ENCODE measurements at regions not wholly inside any gene's neighbourhood (a gene's known extent, or its start where the extent isn't known, plus 50 kb on each side); places are given as distances from the start of the nearest gene placed in this dataset.

GRCh38 chr10:55446441-55447002 lies 645.5 kb upstream of the PCDH15 start:
- Histone ChIP-seq H3K4me2 (ENCODE audit: low read length) (no peak overlapping the region), H3K79me2 (ENCODE audit: control insufficient read depth, low read length) (no peaks in the 10 kb centered on the region), H3K4me3 (ENCODE audit: low read length) (no peak overlapping the region), H3K36me3 (ENCODE audit: control insufficient read depth, low read length) (no peaks in the 10 kb centered on the region), H3K9me3 (ENCODE audit: control insufficient read depth, insufficient read depth, low read length) (no peaks in the 10 kb centered on the region), H3K27me3 (ENCODE audit: control insufficient read depth, low read length) (no peaks in the 10 kb centered on the region), H3K4me1 (ENCODE audit: control insufficient read depth, low read length) (no peaks in the 10 kb centered on the region), H3F3A (ENCODE audit: control insufficient read depth, insufficient read depth) (no peaks in the 10 kb centered on the region), H3K27ac (ENCODE audit: low read depth, low read length) (no peak overlapping the region), H4K20me1 (ENCODE audit: control insufficient read depth, insufficient read depth, low read depth, low read length) (no peaks in the 10 kb centered on the region), H3K9me2 (replicated peaks; ENCODE audit: control insufficient read depth, low read length) (no peaks in the 10 kb centered on the region)
- TF ChIP-seq EZH2phosphoT487 (IDR thresholded peaks at IDR 0.05; ENCODE audit: borderline replicate concordance, low read length) (no peak), CTCF (IDR thresholded peaks at IDR 0.05; ENCODE audit: low read depth, low read length, poor library complexity, severe bottlenecking) (no peak)

GRCh38 chr10:55441777-55442176 lies 640.7 kb upstream of the PCDH15 start:
- no peaks in the 10 kb centered on the region for H3K36me3 ChIP-seq (ENCODE audit: control insufficient read depth, low read length)
- no peak overlapping the region for H3K4me3 ChIP-seq (ENCODE audit: low read length)
- no peaks in the 10 kb centered on the region for H3K79me2 ChIP-seq (ENCODE audit: control insufficient read depth, low read length)
- no peaks in the 10 kb centered on the region for H4K20me1 ChIP-seq (ENCODE audit: control insufficient read depth, insufficient read depth, low read depth, low read length)
- no peak overlapping the region for H3K4me2 ChIP-seq (ENCODE audit: low read length)
- TF ChIP-seq CTCF (IDR thresholded peaks at IDR 0.05; ENCODE audit: low read depth, low read length, poor library complexity, severe bottlenecking), result no peak
- TF ChIP-seq EZH2phosphoT487 (IDR thresholded peaks at IDR 0.05; ENCODE audit: borderline replicate concordance, low read length), result no peak
- no peaks in the 10 kb centered on the region for H3K9me3 ChIP-seq (ENCODE audit: control insufficient read depth, insufficient read depth, low read length)
- no peaks in the 10 kb centered on the region for H3K9me2 ChIP-seq (replicated peaks; ENCODE audit: control insufficient read depth, low read length)
- H3F3A ChIP-seq (ENCODE audit: control insufficient read depth, insufficient read depth), result no peaks in the 10 kb centered on the region
- H3K4me1 ChIP-seq (ENCODE audit: control insufficient read depth, low read length), result no peaks in the 10 kb centered on the region
- no peaks in the 10 kb centered on the region for H3K27me3 ChIP-seq (ENCODE audit: control insufficient read depth, low read length)
- no peak overlapping the region for H3K27ac ChIP-seq (ENCODE audit: low read depth, low read length)

- H3K27me3 ChIP-seq (ENCODE audit: control insufficient read depth, low read length), result no peaks in the 10 kb centered on the region
- H3K9me3 ChIP-seq (ENCODE audit: control insufficient read depth, insufficient read depth, low read length), result no peaks in the 10 kb centered on the region
- no peak overlapping the region for H3K27ac ChIP-seq (ENCODE audit: low read depth, low read length)
- TF ChIP-seq EZH2phosphoT487 (IDR thresholded peaks at IDR 0.05; ENCODE audit: borderline replicate concordance, low read length), result no peak
- no peak for TF ChIP-seq CTCF (IDR thresholded peaks at IDR 0.05; ENCODE audit: low read depth, low read length, poor library complexity, severe bottlenecking)
- H3F3A ChIP-seq (ENCODE audit: control insufficient read depth, insufficient read depth), result no peaks in the 10 kb centered on the region
- no peak overlapping the region for H3K4me3 ChIP-seq (ENCODE audit: low read length)
- H3K9me2 ChIP-seq (replicated peaks; ENCODE audit: control insufficient read depth, low read length), result no peaks in the 10 kb centered on the region
- no peaks in the 10 kb centered on the region for H4K20me1 ChIP-seq (ENCODE audit: control insufficient read depth, insufficient read depth, low read depth, low read length)
- no peaks in the 10 kb centered on the region for H3K4me1 ChIP-seq (ENCODE audit: control insufficient read depth, low read length)
- H3K4me2 ChIP-seq (ENCODE audit: low read length), result no peak overlapping the region
- no peaks in the 10 kb centered on the region for H3K79me2 ChIP-seq (ENCODE audit: control insufficient read depth, low read length)
- no peaks in the 10 kb centered on the region for H3K36me3 ChIP-seq (ENCODE audit: control insufficient read depth, low read length)
Observed at GRCh38 chr10:55426138-55426537, 625.1 kb upstream of the PCDH15 start.

Data from DOHH2 (cell line).